Astrocyte (in vitro differentiated cells and primary cell): ENCODE measurements at regions not wholly inside any gene's neighbourhood (a gene's known extent, or its start where the extent isn't known, plus 50 kb on each side); places are given as distances from the start of the nearest gene placed in this dataset.

ENCODE experiments used
- DNase-seq: peaks from one replicate; pipeline ENCODE4 v3.0.0-alpha.2; 2010; ENCODE audit warnings: low read depth
- FAIRE-seq: peaks from 2 replicates; lab custom pipeline; 2011; peaks lifted over from hg19 to GRCh38; lab: Jason Lieb, UNC
- H2AFZ ChIP-seq: 2 replicates; pipeline ENCODE4 v1.6.0; 2012; ENCODE audit warnings: low read depth, low read length, inconsistent platforms
- H3K27ac ChIP-seq: 2 replicates; pipeline ENCODE4 v1.5.1; 2011; ENCODE audit warnings: low read depth, low read length, inconsistent platforms
- H3K27me3 ChIP-seq: 2 replicates; pipeline ENCODE4 v1.6.0; 2011; ENCODE audit warnings: low read length, inconsistent platforms; ENCODE audit not compliant: insufficient read depth
- H3K36me3 ChIP-seq: 2 replicates; pipeline ENCODE4 v1.5.1; 2011; ENCODE audit warnings: low read length, inconsistent platforms; ENCODE audit not compliant: insufficient read depth
- H3K4me1 ChIP-seq: 2 replicates; pipeline ENCODE4 v1.5.1; 2011; ENCODE audit warnings: low read length, inconsistent platforms; ENCODE audit not compliant: insufficient read depth
- H3K4me2 ChIP-seq: 2 replicates; pipeline ENCODE4 v1.6.0; 2012; ENCODE audit warnings: low read length, inconsistent platforms
- H3K4me3 ChIP-seq: 2 replicates; pipeline ENCODE4 v1.5.1; 2011; ENCODE audit warnings: low read depth, mild to moderate bottlenecking, low read length, inconsistent platforms; ENCODE audit not compliant: insufficient read depth
- H3K79me2 ChIP-seq: 2 replicates; pipeline ENCODE4 v1.6.0; 2012; ENCODE audit warnings: mild to moderate bottlenecking, low read length, inconsistent platforms; ENCODE audit not compliant: insufficient read depth
- H3K9ac ChIP-seq: 2 replicates; pipeline ENCODE4 v1.6.0; 2012; ENCODE audit warnings: mild to moderate bottlenecking, low read length, inconsistent platforms
- H3K9me3 ChIP-seq: 2 replicates; pipeline ENCODE4 v1.5.1; 2012; ENCODE audit warnings: low read depth, mild to moderate bottlenecking, low read length, inconsistent platforms; ENCODE audit not compliant: insufficient read depth
- H4K20me1 ChIP-seq: 2 replicates; pipeline ENCODE4 v1.6.0; 2012; ENCODE audit warnings: low read length, inconsistent platforms; ENCODE audit not compliant: insufficient read depth
- H3K27ac Mint-ChIP-seq: one replicate; pipeline ENCODE4 v1.8.0; 2021; ENCODE audit warnings: mild to moderate bottlenecking, mixed read lengths; ENCODE audit not compliant: unreplicated experiment
- H3K27me3 Mint-ChIP-seq: one replicate; pipeline ENCODE4 v1.8.0; 2021; ENCODE audit warnings: low read depth, mixed read lengths; ENCODE audit not compliant: unreplicated experiment
- H3K36me3 Mint-ChIP-seq: one replicate; pipeline ENCODE4 v1.8.0; 2021; ENCODE audit warnings: low read depth, mixed read lengths; ENCODE audit not compliant: unreplicated experiment
- H3K4me1 Mint-ChIP-seq: one replicate; pipeline ENCODE4 v1.8.0; 2021; ENCODE audit warnings: low read depth, mixed read lengths; ENCODE audit not compliant: unreplicated experiment
- H3K4me3 Mint-ChIP-seq: one replicate; pipeline ENCODE4 v1.8.0; 2021; ENCODE audit warnings: mild to moderate bottlenecking, moderate library complexity, mixed read lengths; ENCODE audit not compliant: unreplicated experiment
- H3K9me3 Mint-ChIP-seq: one replicate; pipeline ENCODE4 v1.8.0; 2021; ENCODE audit warnings: mild to moderate bottlenecking, mixed read lengths; ENCODE audit not compliant: unreplicated experiment
- EZH2 ChIP-seq: IDR thresholded peaks from 2 replicates; pipeline ENCODE4 v1.6.1; 2012; ENCODE audit warnings: mild to moderate bottlenecking, low read length, inconsistent platforms; ENCODE audit not compliant: insufficient read depth
- TF ChIP-seq, protein P1 (sequence below): IDR thresholded peaks from 2 replicates; pipeline ENCODE4 v1.5.1; 2011; ENCODE audit warnings: low read depth, mild to moderate bottlenecking, inconsistent platforms, low read length, moderate library complexity; ENCODE audit not compliant: insufficient read depth

DNA sequence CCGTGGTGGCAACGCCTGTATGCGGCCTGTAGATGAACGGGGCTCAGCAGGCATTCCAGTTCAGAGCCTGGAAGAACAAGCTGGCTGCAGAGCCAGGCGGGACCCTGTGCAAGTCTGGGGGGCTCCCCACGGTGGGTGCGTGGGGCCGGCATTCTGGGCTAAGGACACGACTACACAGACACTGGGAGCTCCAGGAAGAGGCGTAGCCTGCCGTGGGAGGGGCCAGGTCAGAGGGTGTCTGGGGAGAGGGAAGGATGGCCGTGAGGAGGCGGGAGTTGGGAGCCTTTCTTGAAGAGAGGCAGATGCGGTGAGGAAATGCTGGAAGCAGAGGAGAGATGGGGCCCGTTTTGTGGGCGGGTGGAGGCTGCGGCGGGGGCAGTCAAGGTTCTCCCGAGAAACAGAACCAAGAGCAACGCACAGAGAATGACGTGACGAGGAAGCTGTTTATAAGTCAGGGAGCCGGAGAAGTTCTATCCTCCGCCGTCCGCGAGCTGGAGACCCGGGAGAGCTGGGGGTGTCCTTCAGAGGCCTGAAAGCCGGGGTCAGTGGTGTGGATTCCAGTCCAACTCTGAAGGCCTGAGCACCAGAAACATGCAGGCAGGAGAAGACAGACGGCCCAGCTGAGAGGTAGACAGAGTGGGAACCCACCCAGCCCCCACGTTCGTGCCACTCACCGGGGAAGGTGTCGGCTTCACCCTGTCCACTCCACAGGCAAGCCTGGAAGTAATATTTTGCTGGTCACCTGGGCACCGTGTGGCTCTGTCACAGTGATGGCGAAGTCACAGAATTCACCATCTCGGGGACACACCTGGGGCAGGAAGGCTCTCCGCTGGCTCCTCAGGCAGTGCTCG, 529.6 kb downstream of the BRD1 start:
- DNase-seq (no peak), FAIRE-seq (no peak)
- Histone ChIP-seq H3K27me3 (no peaks in the 10 kb centered on the region), H3K4me1 (no peaks in the 10 kb centered on the region), H3K27ac (no peak overlapping the region), H3K9me3 (peaks cover 12% of the 10 kb centered on the region), H3K4me2 (no peak overlapping the region), H3K36me3 (no peaks in the 10 kb centered on the region), H3K9ac (no peak overlapping the region), H3K79me2 (no peaks in the 10 kb centered on the region), H3K4me3 (no peak overlapping the region), H2AFZ (no peak overlapping the region), H4K20me1 (no peaks in the 10 kb centered on the region)
- Mint-ChIP-seq H3K27me3 (peaks cover 35% of the 10 kb centered on the region), H3K4me3 (no peak overlapping the region), H3K4me1 (peaks cover 2% of the 10 kb centered on the region), H3K27ac (no peak overlapping the region), H3K36me3 (no peaks in the 10 kb centered on the region), H3K9me3 (peaks cover 17% of the 10 kb centered on the region)
- TF ChIP-seq, protein P1, sequence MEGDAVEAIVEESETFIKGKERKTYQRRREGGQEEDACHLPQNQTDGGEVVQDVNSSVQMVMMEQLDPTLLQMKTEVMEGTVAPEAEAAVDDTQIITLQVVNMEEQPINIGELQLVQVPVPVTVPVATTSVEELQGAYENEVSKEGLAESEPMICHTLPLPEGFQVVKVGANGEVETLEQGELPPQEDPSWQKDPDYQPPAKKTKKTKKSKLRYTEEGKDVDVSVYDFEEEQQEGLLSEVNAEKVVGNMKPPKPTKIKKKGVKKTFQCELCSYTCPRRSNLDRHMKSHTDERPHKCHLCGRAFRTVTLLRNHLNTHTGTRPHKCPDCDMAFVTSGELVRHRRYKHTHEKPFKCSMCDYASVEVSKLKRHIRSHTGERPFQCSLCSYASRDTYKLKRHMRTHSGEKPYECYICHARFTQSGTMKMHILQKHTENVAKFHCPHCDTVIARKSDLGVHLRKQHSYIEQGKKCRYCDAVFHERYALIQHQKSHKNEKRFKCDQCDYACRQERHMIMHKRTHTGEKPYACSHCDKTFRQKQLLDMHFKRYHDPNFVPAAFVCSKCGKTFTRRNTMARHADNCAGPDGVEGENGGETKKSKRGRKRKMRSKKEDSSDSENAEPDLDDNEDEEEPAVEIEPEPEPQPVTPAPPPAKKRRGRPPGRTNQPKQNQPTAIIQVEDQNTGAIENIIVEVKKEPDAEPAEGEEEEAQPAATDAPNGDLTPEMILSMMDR: no peak
- no peak for TF ChIP-seq EZH2

DNA sequence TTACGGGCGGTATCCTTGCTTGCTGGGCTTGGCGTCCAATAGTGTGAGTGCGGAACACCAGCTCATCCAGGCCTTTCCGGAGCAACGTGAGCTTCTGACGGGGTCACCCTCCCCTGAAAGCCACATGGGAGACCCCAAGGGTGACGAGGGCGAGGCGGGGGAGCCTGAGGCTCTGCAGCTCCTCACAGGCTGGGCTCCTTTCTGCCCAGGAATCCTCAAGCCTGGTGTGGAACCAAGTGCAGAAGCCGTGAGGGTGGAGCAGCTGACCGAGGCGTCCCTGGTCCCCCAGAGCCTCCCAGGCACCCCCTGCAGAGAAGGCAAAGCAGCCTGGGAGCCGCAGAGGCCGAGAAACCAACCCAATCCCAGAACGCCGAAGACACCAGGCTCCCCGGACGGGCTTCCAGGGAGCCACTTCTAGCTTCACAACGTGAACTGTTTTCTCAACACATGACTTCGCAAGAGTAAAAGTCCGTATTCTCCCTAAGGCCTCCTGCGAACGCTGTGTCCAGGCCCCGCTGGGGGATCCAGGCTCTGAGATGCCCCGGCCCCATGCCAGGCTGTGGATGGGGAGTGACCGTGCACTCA, 530.3 kb downstream of the BRD1 start:
- H3K4me1 Mint-ChIP-seq: peaks cover 2% of the 10 kb centered on the region
- H3K27ac Mint-ChIP-seq: no peak overlapping the region
- Histone ChIP-seq H3K4me2 (no peak overlapping the region), H3K9me3 (peaks cover 12% of the 10 kb centered on the region), H3K27ac (no peak overlapping the region), H3K79me2 (no peaks in the 10 kb centered on the region), H3K4me1 (no peaks in the 10 kb centered on the region), H2AFZ (no peak overlapping the region), H3K9ac (no peak overlapping the region), H3K27me3 (no peaks in the 10 kb centered on the region), H3K36me3 (no peaks in the 10 kb centered on the region), H4K20me1 (no peaks in the 10 kb centered on the region), H3K4me3 (no peak overlapping the region)
- DNase-seq (no peak), FAIRE-seq (no peak)
- H3K36me3 Mint-ChIP-seq: no peaks in the 10 kb centered on the region
- no peak for TF ChIP-seq EZH2
- TF ChIP-seq, protein P1: no peak
- peaks cover 33% of the 10 kb centered on the region for H3K27me3 Mint-ChIP-seq
- H3K9me3 Mint-ChIP-seq: peaks cover 24% of the 10 kb centered on the region
- no peak overlapping the region for H3K4me3 Mint-ChIP-seq

DNA sequence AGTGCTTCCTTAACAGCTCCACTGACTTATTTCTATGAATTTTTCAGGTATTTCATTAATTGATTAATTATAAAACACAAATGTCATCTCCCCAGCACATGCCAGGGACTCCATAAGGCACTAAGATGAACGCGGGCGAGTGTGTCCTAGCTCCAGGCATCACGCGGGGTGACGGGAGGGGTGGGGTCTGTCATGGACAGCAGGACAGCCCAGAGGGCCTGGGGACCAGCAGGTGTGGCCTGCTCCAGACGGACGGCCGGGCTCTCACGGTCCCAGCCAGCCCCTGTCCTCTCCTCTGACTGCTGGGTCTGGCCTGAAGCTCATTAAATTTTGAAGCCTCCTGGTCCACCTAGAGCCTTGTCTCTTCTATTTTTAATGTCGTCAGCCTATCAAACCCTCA, 531.1 kb downstream of the BRD1 start:
- H3K9me3 ChIP-seq: peaks cover 12% of the 10 kb centered on the region
- no peak for DNase-seq

More for the DNA sequence above, 531.1 kb downstream of the BRD1 start:
- H3K9me3 Mint-ChIP-seq: peaks cover 27% of the 10 kb centered on the region
- no peak overlapping the region for H3K27ac Mint-ChIP-seq
- no peak overlapping the region for H3K4me3 ChIP-seq
- no peaks in the 10 kb centered on the region for H3K27me3 ChIP-seq
- TF ChIP-seq, protein P1: no peak
- TF ChIP-seq EZH2: no peak
- H3K36me3 Mint-ChIP-seq: no peaks in the 10 kb centered on the region
- H3K4me1 Mint-ChIP-seq: peaks cover 2% of the 10 kb centered on the region
- H3K4me1 ChIP-seq: no peaks in the 10 kb centered on the region
- peaks cover 39% of the 10 kb centered on the region for H3K27me3 Mint-ChIP-seq
- no peaks in the 10 kb centered on the region for H3K79me2 ChIP-seq
- H4K20me1 ChIP-seq: no peaks in the 10 kb centered on the region
- H3K4me3 Mint-ChIP-seq: no peak overlapping the region
- H3K4me2 ChIP-seq: no peak overlapping the region
- no peak for FAIRE-seq
- H3K27ac ChIP-seq: no peak overlapping the region
- no peak overlapping the region for H3K9ac ChIP-seq
- no peaks in the 10 kb centered on the region for H3K36me3 ChIP-seq
- no peak overlapping the region for H2AFZ ChIP-seq
